PC-9 (cell line): ENCODE measurements at regions not wholly inside any gene's neighbourhood (a gene's known extent, or its start where the extent isn't known, plus 50 kb on each side); places are given as distances from the start of the nearest gene placed in this dataset.

Source experiments
- BruUV-seq: library from RNA; stranded (reverse); fragments of 400-500 nt; replicated peaks from 2 replicates; lab custom pipeline; 2021; lab: Mats Ljungman, UMichigan
- CTCF ChIA-PET: fragments of 300-600 bp; sonication (Branson Sonifier 250); formaldehyde crosslinking; loops from one replicate; lab custom pipeline; 2022; ENCODE audit warnings: antibody characterized with exemption; lab: Charles Lee
- POLR2A ChIA-PET: fragments of 300-600 bp; sonication (Branson Sonifier 250); formaldehyde crosslinking; loops from one replicate; lab custom pipeline; 2022; ENCODE audit warnings: antibody characterized with exemption; ENCODE audit not compliant: unreplicated experiment; lab: Charles Lee
- DNase-seq, 2 experiments: peaks; one replicate each; pipeline versions ENCODE4 v3.0.0 to v3.0.0-alpha.2; 2015 to 2022; ENCODE audit warnings: mixed read lengths in 1 of 2
- H2AFZ ChIP-seq: fragments of 200-600 bp; sonication (generic); 2 replicates; pipeline ENCODE4 v1.8.1; 2017; ENCODE audit warnings: antibody characterized with exemption
- H3F3A ChIP-seq: fragments of 200-600 bp; sonication (generic); 2 replicates; pipeline ENCODE4 v1.8.1; 2017; ENCODE audit warnings: antibody characterized with exemption, mild to moderate bottlenecking, low read depth; ENCODE audit not compliant: insufficient read depth
- H3K27ac ChIP-seq: fragments of 200-600 bp; sonication (generic); 2 replicates; pipeline ENCODE4 v1.6.1; 2016; ENCODE audit warnings: mixed run types
- H3K27me3 ChIP-seq: fragments of 200-600 bp; sonication (generic); 2 replicates; pipeline ENCODE4 v1.6.1; 2016; ENCODE audit warnings: low read depth, mixed run types; ENCODE audit not compliant: insufficient read depth
- H3K36me3 ChIP-seq: fragments of 200-600 bp; sonication (generic); 2 replicates; pipeline ENCODE4 v1.6.1; 2016; ENCODE audit warnings: low read depth, mixed run types
- H3K4me1 ChIP-seq: fragments of 200-600 bp; sonication (generic); replicated peaks from 2 replicates; pipeline ENCODE4 v1.6.1; 2016; ENCODE audit warnings: mixed run types; ENCODE audit not compliant: insufficient read depth
- H3K4me2 ChIP-seq: fragments of 200-600 bp; sonication (generic); 2 replicates; pipeline ENCODE4 v1.6.1; 2017; ENCODE audit warnings: mixed run types
- H3K4me3 ChIP-seq: fragments of 200-600 bp; sonication (generic); 2 replicates; pipeline ENCODE4 v1.6.1; 2016; ENCODE audit warnings: mixed run types
- H3K79me2 ChIP-seq: fragments of 200-600 bp; sonication (generic); 2 replicates; pipeline ENCODE4 v1.6.1; 2017; ENCODE audit warnings: low read depth, mixed run types
- H3K9me2 ChIP-seq: fragments of 200-600 bp; sonication (generic); 2 replicates; pipeline ENCODE4 v1.8.1; 2017; ENCODE audit warnings: mild to moderate bottlenecking; ENCODE audit not compliant: insufficient read depth
- H3K9me3 ChIP-seq: fragments of 200-600 bp; sonication (generic); 2 replicates; pipeline ENCODE4 v1.8.1; 2016; ENCODE audit warnings: low read depth; ENCODE audit not compliant: insufficient read depth
- H4K20me1 ChIP-seq: fragments of 200-600 bp; sonication (generic); 2 replicates; pipeline ENCODE4 v1.8.1; 2017; ENCODE audit not compliant: insufficient read depth
- CTCF ChIP-seq: fragments of 200-600 bp; sonication (generic); conservative IDR thresholded peaks from 2 replicates; pipeline ENCODE4 v1.6.1; 2017; ENCODE audit warnings: mixed run types, antibody characterized with exemption, mild to moderate bottlenecking, moderate library complexity
- EZH2 ChIP-seq: fragments of 200-600 bp; sonication (generic); IDR thresholded peaks from 2 replicates; pipeline ENCODE4 v1.8.0; 2017; ENCODE audit warnings: antibody characterized with exemption, low read depth
- intact Hi-C: fragments of 100-400 bp; cut with micrococcal nuclease; formaldehyde crosslinking; loops from one replicate; pipeline ENCODE4 v1.10.0; 2022; ENCODE audit not compliant: unreplicated experiment

GRCh38 chr12:43094886-43095575 is 457.0 kb downstream of the ADAMTS20 start:
- BruUV-seq = no TSS peak
- no peak for TF ChIP-seq EZH2
- TF ChIP-seq CTCF = no peak
- POLR2A ChIA-PET = no interaction called here
- Histone ChIP-seq H3K27ac (no peak overlapping the region), H3K4me3 (no peak overlapping the region), H4K20me1 (no peaks in the 10 kb centered on the region), H3K27me3 (no peaks in the 10 kb centered on the region), H3K9me3 (peaks cover 5% of the 10 kb centered on the region; the same call in 1 of the 2 replicates), H3K9me2 (no peaks in the 10 kb centered on the region; the same call in 1 of the 2 replicates), H3K36me3 (no peaks in the 10 kb centered on the region), H3F3A (no peaks in the 10 kb centered on the region), H3K4me2 (no peak overlapping the region), H2AFZ (no peak overlapping the region), H3K79me2 (no peaks in the 10 kb centered on the region), H3K4me1 (no peaks in the 10 kb centered on the region)
- CTCF ChIA-PET = no interaction called here
- no peak for DNase-seq
- intact Hi-C loops = no loop called here

- Histone ChIP-seq H3K4me1 (no peaks in the 10 kb centered on the region), H3K9me2 (no peaks in the 10 kb centered on the region; the same call in 1 of the 2 replicates), H3K27me3 (no peaks in the 10 kb centered on the region), H3F3A (no peaks in the 10 kb centered on the region), H4K20me1 (no peaks in the 10 kb centered on the region), H3K79me2 (no peaks in the 10 kb centered on the region), H3K4me3 (no peak overlapping the region), H2AFZ (no peak overlapping the region), H3K27ac (no peak overlapping the region), H3K36me3 (no peaks in the 10 kb centered on the region), H3K4me2 (no peak overlapping the region), H3K9me3 (peaks cover 10% of the 10 kb centered on the region; the same call in 1 of the 2 replicates)
- no TSS peak for BruUV-seq
- no peak for TF ChIP-seq EZH2
- TF ChIP-seq CTCF = no peak
- no peak for DNase-seq
- ChIA-PET POLR2A (no interaction called here), CTCF (no interaction called here)
- intact Hi-C loops = no loop called here
Observed at GRCh38 chr12:43090981-43091380, 461.0 kb downstream of the ADAMTS20 start.

- ChIA-PET CTCF (no interaction called here), POLR2A (no interaction called here)
- Histone ChIP-seq H3K79me2 (no peaks in the 10 kb centered on the region), H3K36me3 (no peaks in the 10 kb centered on the region), H3K4me1 (no peaks in the 10 kb centered on the region), H2AFZ (no peak overlapping the region), H3K27ac (no peak overlapping the region), H3F3A (no peaks in the 10 kb centered on the region), H3K27me3 (no peaks in the 10 kb centered on the region), H3K4me2 (no peak overlapping the region), H3K9me3 (peaks cover 25% of the 10 kb centered on the region; the same call in 1 of the 2 replicates), H3K9me2 (no peaks in the 10 kb centered on the region; the same call in none of the 2 replicates), H3K4me3 (no peak overlapping the region), H4K20me1 (no peaks in the 10 kb centered on the region)
- TF ChIP-seq EZH2 (no peak), CTCF (no peak)
- intact Hi-C loops = no loop called here
- no peak for DNase-seq
- no TSS peak for BruUV-seq
Observed at GRCh38 chr12:43087195-43088091, 464.6 kb downstream of the ADAMTS20 start.
